ENCODE measurements at regions not wholly inside any gene's neighbourhood (a gene's known extent, or its start where the extent isn't known, plus 50 kb on each side); places are given as distances from the start of the nearest gene placed in this dataset.

- Mint-ChIP-seq H3K36me3 (ENCODE audit: low read depth) (no peaks in the 10 kb centered on the region), H3K27ac (ENCODE audit: unreplicated experiment) (no peak overlapping the region), H3K4me1 (peaks cover 2% of the 10 kb centered on the region), H3K9me3 (peaks cover 6% of the 10 kb centered on the region), H3K27me3 (ENCODE audit: low read depth) (no peaks in the 10 kb centered on the region), H3K4me3 (no peak overlapping the region)
- TF ChIP-seq CTCF (conservative IDR thresholded peaks at IDR 0.05): no peak
- no peak for DNase-seq (ENCODE audit: low read depth, low spot score)
Measured at GRCh38 chr1:87421809-87422208, 93.1 kb downstream of the LMO4 start.

- Mint-ChIP-seq H3K4me3 (no peak overlapping the region), H3K27me3 (ENCODE audit: low read depth) (no peaks in the 10 kb centered on the region), H3K36me3 (ENCODE audit: low read depth) (no peaks in the 10 kb centered on the region), H3K27ac (ENCODE audit: unreplicated experiment) (no peak overlapping the region), H3K4me1 (peaks cover 24% of the 10 kb centered on the region), H3K9me3 (peaks cover 6% of the 10 kb centered on the region)
- no peak for DNase-seq (ENCODE audit: low read depth, low spot score)
- TF ChIP-seq CTCF (conservative IDR thresholded peaks at IDR 0.05): no peak
Measured at GRCh38 chr1:87424541-87424940, 95.9 kb downstream of the LMO4 start.

- H3K27ac Mint-ChIP-seq (ENCODE audit: unreplicated experiment): no peak overlapping the region
Measured at GRCh38 chr1:87426463-87427249, 98.0 kb downstream of the LMO4 start.

GRCh38 chr1:87428367-87428766 is 99.7 kb downstream of the LMO4 start:
- Mint-ChIP-seq H3K27me3 (ENCODE audit: low read depth) (no peaks in the 10 kb centered on the region), H3K4me3 (no peak overlapping the region), H3K36me3 (ENCODE audit: low read depth) (no peaks in the 10 kb centered on the region), H3K4me1 (peaks cover 24% of the 10 kb centered on the region), H3K27ac (ENCODE audit: unreplicated experiment) (peak overlapping the region; percentile 64), H3K9me3 (peaks cover 2% of the 10 kb centered on the region)
- no peak for TF ChIP-seq CTCF (conservative IDR thresholded peaks at IDR 0.05)
- DNase-seq (ENCODE audit: low read depth, low spot score): no peak

More at GRCh38 chr1:87426463-87427249, 98.0 kb downstream of the LMO4 start:
- no peaks in the 10 kb centered on the region for H3K36me3 Mint-ChIP-seq (ENCODE audit: low read depth)
- H3K9me3 Mint-ChIP-seq: peaks cover 4% of the 10 kb centered on the region
- TF ChIP-seq CTCF (conservative IDR thresholded peaks at IDR 0.05): no peak
- DNase-seq (ENCODE audit: low read depth, low spot score): no peak
- H3K4me1 Mint-ChIP-seq: peaks cover 24% of the 10 kb centered on the region
- H3K27me3 Mint-ChIP-seq (ENCODE audit: low read depth): no peaks in the 10 kb centered on the region
- H3K4me3 Mint-ChIP-seq: no peak overlapping the region

- Mint-ChIP-seq H3K36me3 (ENCODE audit: low read depth) (no peaks in the 10 kb centered on the region), H3K27me3 (ENCODE audit: low read depth) (no peaks in the 10 kb centered on the region), H3K4me1 (peaks cover 24% of the 10 kb centered on the region), H3K27ac (ENCODE audit: unreplicated experiment) (no peak overlapping the region), H3K4me3 (no peak overlapping the region), H3K9me3 (peaks cover 2% of the 10 kb centered on the region)
- TF ChIP-seq CTCF (conservative IDR thresholded peaks at IDR 0.05): no peak
- DNase-seq (ENCODE audit: low read depth, low spot score): no peak
Measured at GRCh38 chr1:87428883-87429282, 100.2 kb downstream of the LMO4 start.
